ENCODE measurements at regions not wholly inside any gene's neighbourhood (a gene's known extent, or its start where the extent isn't known, plus 50 kb on each side); places are given as distances from the start of the nearest gene placed in this dataset.

DNA sequence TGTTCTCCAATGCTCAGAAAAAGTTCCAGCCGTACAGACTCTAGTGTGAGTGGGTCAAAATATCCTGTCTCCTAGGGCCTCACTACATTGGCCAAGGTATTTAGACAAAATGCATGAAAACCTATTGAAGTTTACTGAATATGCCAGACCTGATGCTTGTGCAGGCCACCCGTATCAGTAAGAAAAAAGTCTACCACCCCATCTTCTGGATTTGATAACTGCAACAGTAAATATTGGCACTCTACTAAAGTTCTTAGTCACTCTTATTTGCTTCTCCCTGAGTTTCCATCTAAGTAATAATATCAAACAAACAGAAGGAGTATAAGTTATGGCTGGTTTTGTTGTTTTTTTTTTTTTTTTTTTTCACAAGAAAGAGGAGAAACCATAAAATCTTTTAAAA, 627.7 kb upstream of the KLF4 start:
- Histone ChIP-seq H2BK15ac (ENCODE audit: low read depth, low read length) (no peak overlapping the region), H2AFZ (replicated peaks; ENCODE audit: low read length, poor library complexity) (no peak overlapping the region), H2BK120ac (ENCODE audit: low read depth, low read length) (no peak overlapping the region), H3K18ac (ENCODE audit: low read depth, low read length) (no peak overlapping the region), H3K56ac (ENCODE audit: extremely low read depth, insufficient read depth, low read length) (no peak overlapping the region), H4K8ac (ENCODE audit: low read depth in 2 of 2, low read length in 2 of 2) (no peak overlapping the region), H3K9me3 (ENCODE audit: control insufficient read depth, insufficient read depth, low read length) (no peaks in the 10 kb centered on the region), H3K4me2 (ENCODE audit: low read depth, low read length) (no peak overlapping the region), H4K20me1 (ENCODE audit: insufficient read depth, low read length) (no peaks in the 10 kb centered on the region), H4K5ac (ENCODE audit: low read depth, low read length) (no peak overlapping the region), H3K36me3 (ENCODE audit: control insufficient read depth, insufficient read depth, low read length) (no peaks in the 10 kb centered on the region), H3K79me1 (ENCODE audit: low read depth in 1 of 2, low read length in 2 of 2) (no peaks in the 10 kb centered on the region), H3K23ac (ENCODE audit: low read depth, low read length) (no peak overlapping the region), H4K91ac (ENCODE audit: insufficient read depth, low read depth, low read length) (no peak overlapping the region), H3K9me1 (ENCODE audit: insufficient read depth, low read length) (no peaks in the 10 kb centered on the region), H2AK9ac (replicated peaks; ENCODE audit: low read depth, low read length, poor library complexity) (no peak overlapping the region), H3K4ac (ENCODE audit: low read depth, low read length) (no peak overlapping the region), H3K27ac (ENCODE audit: insufficient read depth, low read length) (no peak overlapping the region), H3K9ac (ENCODE audit: low read depth, low read length) (no peak overlapping the region), H2BK20ac (ENCODE audit: low read depth, low read length) (no peak overlapping the region), H3K4me1 (ENCODE audit: control insufficient read depth, insufficient read depth, low read length) (peaks cover 2% of the 10 kb centered on the region; the same call in 1 of the 2 replicates), H3K4me3 (ENCODE audit: insufficient read depth, low read depth, low read length) (no peak overlapping the region), H2BK5ac (ENCODE audit: low read depth, low read length, poor library complexity, severe bottlenecking) (no peak overlapping the region), H3K14ac (replicated peaks; ENCODE audit: low read depth, low read length) (no peak overlapping the region), H2AK5ac (ENCODE audit: low read depth, low read length) (no peak overlapping the region), H3K27me3 (ENCODE audit: control insufficient read depth, insufficient read depth, low read length) (no peaks in the 10 kb centered on the region)
- dilution Hi-C loops (cut with HindIII; ENCODE audit: low sequenced_read_pairs, unreplicated experiment) (no loop called here), in situ Hi-C loops (cut with MboI; ENCODE audit: low sequenced_read_pairs) (no loop called here), intact Hi-C loops (cut with micrococcal nuclease) (no loop called here)
- ChIA-PET POLR2A (ENCODE audit: unreplicated experiment) (no interaction called here), CTCF (no interaction called here)
- TF ChIP-seq NFE2L2 (IDR thresholded peaks at IDR 0.05; ENCODE audit: low read depth, low read length) (no peak), RAD21 (IDR thresholded peaks at IDR 0.05; ENCODE audit: low read length) (no peak), MAFK (IDR thresholded peaks at IDR 0.05; ENCODE audit: low read depth, low read length) (no peak), CEBPB (IDR thresholded peaks at IDR 0.05; ENCODE audit: low read depth, low read length) (no peak), CHD1 (IDR thresholded peaks at IDR 0.05; ENCODE audit: low read depth, low read length) (no peak), RFX5 (IDR thresholded peaks at IDR 0.05; ENCODE audit: low read depth, low read length) (no peak)
- TF ChIP-seq, protein P1, sequence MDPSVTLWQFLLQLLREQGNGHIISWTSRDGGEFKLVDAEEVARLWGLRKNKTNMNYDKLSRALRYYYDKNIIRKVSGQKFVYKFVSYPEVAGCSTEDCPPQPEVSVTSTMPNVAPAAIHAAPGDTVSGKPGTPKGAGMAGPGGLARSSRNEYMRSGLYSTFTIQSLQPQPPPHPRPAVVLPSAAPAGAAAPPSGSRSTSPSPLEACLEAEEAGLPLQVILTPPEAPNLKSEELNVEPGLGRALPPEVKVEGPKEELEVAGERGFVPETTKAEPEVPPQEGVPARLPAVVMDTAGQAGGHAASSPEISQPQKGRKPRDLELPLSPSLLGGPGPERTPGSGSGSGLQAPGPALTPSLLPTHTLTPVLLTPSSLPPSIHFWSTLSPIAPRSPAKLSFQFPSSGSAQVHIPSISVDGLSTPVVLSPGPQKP (IDR thresholded peaks at IDR 0.05; ENCODE audit: borderline replicate concordance, low read depth, low read length): no peak
- no TSS peak for BruUV-seq (replicated peaks)
- ATAC-seq (ENCODE audit: low read depth) (no peak), DNase-seq (no peak)
- WGBS, 2 experiments (ENCODE audit: extremely low coverage in 2 of 2, insufficient read length in 1 of 2): no CpG with 5 or more reads among the region's 2 CpGs
